ENCODE measurements at regions not wholly inside any gene's neighbourhood (a gene's known extent, or its start where the extent isn't known, plus 50 kb on each side); places are given as distances from the start of the nearest gene placed in this dataset.

DNA sequence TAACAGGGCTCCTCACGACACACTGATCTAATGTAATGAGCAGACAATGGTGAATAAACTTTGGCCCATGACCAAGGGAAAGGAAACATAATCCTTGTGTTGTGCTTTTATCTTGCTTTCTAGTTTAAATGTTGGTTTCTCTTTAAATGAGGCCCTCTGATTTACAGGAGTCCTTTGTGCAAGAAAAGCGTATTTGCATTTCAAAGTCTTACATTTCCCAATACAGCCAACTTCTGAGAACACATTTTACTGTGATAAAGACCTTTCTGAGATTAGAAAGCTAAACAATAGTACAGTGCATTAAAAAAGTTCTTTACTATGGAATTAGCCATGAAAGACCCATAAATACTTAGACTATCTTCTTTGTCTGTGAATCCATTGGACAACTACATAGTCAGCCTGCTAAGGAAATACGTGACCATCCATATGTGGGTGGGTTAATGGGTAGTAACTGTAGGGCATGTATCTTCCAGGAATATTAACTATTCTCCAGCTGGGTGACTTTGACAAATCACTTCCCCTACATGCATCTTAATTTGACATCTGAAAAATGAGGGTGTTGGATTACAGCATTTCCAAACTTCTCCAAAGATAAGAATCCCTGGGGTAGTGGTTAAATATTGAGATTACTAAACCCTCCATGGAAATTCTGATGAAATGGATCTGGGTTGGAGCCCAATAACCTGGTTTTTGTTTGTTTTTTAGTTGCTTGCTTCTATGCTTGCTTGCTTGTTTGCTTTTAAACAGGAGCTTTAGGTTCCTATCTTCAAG is 50.3 kb upstream of the USP1 start (continued):
- TF ChIP-seq ZNF280C (tag by site-specific recombination; IDR thresholded peaks at IDR 0.05) (no peak), ZNF311 (tag by site-specific recombination; IDR thresholded peaks at IDR 0.05; ENCODE audit: borderline replicate concordance) (no peak), ZNF48 (tag by site-specific recombination; IDR thresholded peaks at IDR 0.05) (no peak), ZNF366 (tag by site-specific recombination; conservative IDR thresholded peaks at IDR 0.05) (peak; percentile 19; the same call in 1 of the 2 replicates), ZNF133 (tag by site-specific recombination; IDR thresholded peaks at IDR 0.05) (no peak), KLF8 (tag by site-specific recombination; IDR thresholded peaks at IDR 0.05) (0 out of 2 replicates have a peak, but pooled peaks have one; percentile 55), ZSCAN4 (tag by site-specific recombination; IDR thresholded peaks at IDR 0.05) (no peak), ZNF24 (tag by site-specific recombination; IDR thresholded peaks at IDR 0.05) (peak; percentile 64), KLF10 (tag by site-specific recombination; IDR thresholded peaks at IDR 0.05) (peak; percentile 70), ZNF174 (tag by site-specific recombination; IDR thresholded peaks at IDR 0.05) (no peak), ZSCAN16 (tag by site-specific recombination; IDR thresholded peaks at IDR 0.05) (no peak), ZNF121 (tag by site-specific recombination; IDR thresholded peaks at IDR 0.05) (peak; percentile 24; the same call in 1 of the 2 replicates), ZSCAN23 (tag by site-specific recombination; IDR thresholded peaks at IDR 0.05) (0 out of 2 replicates have a peak, but pooled peaks have one; percentile 20), SP3 (tag by site-specific recombination; IDR thresholded peaks at IDR 0.05) (no peak), SCRT1 (tag by site-specific recombination; IDR thresholded peaks at IDR 0.05; ENCODE audit: borderline replicate concordance) (no peak), ZFHX2 (tag by site-specific recombination; conservative IDR thresholded peaks at IDR 0.05) (peak; percentile 49), ZNF610 (tag by site-specific recombination; IDR thresholded peaks at IDR 0.05; ENCODE audit: borderline replicate concordance) (0 out of 2 replicates have a peak, but pooled peaks have one; percentile 16)
- TF ChIP-seq, protein P1, sequence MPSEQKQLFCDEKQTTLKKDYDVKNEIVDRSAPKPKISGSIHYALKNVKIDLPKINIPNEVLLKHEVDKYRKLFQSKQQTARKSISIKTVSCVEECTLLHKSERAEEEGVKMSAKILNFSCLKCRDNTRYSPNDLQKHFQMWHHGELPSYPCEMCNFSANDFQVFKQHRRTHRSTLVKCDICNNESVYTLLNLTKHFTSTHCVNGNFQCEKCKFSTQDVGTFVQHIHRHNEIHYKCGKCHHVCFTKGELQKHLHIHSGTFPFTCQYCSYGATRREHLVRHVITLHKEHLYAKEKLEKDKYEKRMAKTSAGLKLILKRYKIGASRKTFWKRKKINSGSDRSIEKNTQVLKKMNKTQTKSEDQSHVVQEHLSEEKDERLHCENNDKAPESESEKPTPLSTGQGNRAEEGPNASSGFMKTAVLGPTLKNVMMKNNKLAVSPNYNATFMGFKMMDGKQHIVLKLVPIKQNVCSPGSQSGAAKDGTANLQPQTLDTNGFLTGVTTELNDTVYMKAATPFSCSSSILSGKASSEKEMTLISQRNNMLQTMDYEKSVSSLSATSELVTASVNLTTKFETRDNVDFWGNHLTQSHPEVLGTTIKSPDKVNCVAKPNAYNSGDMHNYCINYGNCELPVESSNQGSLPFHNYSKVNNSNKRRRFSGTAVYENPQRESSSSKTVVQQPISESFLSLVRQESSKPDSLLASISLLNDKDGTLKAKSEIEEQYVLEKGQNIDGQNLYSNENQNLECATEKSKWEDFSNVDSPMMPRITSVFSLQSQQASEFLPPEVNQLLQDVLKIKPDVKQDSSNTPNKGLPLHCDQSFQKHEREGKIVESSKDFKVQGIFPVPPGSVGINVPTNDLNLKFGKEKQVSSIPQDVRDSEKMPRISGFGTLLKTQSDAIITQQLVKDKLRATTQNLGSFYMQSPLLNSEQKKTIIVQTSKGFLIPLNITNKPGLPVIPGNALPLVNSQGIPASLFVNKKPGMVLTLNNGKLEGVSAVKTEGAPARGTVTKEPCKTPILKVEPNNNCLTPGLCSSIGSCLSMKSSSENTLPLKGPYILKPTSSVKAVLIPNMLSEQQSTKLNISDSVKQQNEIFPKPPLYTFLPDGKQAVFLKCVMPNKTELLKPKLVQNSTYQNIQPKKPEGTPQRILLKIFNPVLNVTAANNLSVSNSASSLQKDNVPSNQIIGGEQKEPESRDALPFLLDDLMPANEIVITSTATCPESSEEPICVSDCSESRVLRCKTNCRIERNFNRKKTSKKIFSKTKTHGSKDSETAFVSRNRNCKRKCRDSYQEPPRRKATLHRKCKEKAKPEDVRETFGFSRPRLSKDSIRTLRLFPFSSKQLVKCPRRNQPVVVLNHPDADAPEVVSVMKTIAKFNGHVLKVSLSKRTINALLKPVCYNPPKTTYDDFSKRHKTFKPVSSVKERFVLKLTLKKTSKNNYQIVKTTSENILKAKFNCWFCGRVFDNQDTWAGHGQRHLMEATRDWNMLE (tag by site-specific recombination; conservative IDR thresholded peaks at IDR 0.05; ENCODE audit: low read depth), result 0 out of 2 replicates have a peak, but pooled peaks have one; percentile 35
- TF ChIP-seq, protein P2, sequence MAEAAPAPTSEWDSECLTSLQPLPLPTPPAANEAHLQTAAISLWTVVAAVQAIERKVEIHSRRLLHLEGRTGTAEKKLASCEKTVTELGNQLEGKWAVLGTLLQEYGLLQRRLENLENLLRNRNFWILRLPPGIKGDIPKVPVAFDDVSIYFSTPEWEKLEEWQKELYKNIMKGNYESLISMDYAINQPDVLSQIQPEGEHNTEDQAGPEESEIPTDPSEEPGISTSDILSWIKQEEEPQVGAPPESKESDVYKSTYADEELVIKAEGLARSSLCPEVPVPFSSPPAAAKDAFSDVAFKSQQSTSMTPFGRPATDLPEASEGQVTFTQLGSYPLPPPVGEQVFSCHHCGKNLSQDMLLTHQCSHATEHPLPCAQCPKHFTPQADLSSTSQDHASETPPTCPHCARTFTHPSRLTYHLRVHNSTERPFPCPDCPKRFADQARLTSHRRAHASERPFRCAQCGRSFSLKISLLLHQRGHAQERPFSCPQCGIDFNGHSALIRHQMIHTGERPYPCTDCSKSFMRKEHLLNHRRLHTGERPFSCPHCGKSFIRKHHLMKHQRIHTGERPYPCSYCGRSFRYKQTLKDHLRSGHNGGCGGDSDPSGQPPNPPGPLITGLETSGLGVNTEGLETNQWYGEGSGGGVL (tag by site-specific recombination; IDR thresholded peaks at IDR 0.05), result peak; percentile 52
- TF ChIP-seq, protein P3, sequence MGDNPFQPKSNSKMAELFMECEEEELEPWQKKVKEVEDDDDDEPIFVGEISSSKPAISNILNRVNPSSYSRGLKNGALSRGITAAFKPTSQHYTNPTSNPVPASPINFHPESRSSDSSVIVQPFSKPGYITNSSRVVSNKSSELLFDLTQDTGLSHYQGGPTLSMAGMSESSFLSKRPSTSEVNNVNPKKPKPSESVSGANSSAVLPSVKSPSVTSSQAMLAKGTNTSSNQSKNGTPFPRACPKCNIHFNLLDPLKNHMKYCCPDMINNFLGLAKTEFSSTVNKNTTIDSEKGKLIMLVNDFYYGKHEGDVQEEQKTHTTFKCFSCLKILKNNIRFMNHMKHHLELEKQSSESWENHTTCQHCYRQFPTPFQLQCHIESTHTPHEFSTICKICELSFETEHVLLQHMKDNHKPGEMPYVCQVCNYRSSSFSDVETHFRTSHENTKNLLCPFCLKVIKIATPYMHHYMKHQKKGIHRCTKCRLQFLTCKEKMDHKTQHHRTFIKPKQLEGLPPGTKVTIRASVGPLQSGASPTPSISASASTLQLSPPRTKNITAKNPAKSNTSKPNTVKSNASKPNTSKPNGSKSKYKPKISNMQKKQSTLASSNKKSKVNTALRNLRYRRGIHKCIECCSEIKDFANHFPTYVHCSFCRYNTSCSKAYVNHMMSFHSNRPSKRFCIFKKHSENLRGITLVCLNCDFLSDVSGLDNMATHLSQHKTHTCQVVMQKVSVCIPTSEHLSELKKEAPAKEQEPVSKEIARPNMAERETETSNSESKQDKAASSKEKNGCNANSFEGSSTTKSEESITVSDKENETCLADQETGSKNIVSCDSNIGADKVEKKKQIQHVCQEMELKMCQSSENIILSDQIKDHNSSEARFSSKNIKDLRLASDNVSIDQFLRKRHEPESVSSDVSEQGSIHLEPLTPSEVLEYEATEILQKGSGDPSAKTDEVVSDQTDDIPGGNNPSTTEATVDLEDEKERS (tag by site-specific recombination; IDR thresholded peaks at IDR 0.05), result no peak
- TF ChIP-seq, protein P4, sequence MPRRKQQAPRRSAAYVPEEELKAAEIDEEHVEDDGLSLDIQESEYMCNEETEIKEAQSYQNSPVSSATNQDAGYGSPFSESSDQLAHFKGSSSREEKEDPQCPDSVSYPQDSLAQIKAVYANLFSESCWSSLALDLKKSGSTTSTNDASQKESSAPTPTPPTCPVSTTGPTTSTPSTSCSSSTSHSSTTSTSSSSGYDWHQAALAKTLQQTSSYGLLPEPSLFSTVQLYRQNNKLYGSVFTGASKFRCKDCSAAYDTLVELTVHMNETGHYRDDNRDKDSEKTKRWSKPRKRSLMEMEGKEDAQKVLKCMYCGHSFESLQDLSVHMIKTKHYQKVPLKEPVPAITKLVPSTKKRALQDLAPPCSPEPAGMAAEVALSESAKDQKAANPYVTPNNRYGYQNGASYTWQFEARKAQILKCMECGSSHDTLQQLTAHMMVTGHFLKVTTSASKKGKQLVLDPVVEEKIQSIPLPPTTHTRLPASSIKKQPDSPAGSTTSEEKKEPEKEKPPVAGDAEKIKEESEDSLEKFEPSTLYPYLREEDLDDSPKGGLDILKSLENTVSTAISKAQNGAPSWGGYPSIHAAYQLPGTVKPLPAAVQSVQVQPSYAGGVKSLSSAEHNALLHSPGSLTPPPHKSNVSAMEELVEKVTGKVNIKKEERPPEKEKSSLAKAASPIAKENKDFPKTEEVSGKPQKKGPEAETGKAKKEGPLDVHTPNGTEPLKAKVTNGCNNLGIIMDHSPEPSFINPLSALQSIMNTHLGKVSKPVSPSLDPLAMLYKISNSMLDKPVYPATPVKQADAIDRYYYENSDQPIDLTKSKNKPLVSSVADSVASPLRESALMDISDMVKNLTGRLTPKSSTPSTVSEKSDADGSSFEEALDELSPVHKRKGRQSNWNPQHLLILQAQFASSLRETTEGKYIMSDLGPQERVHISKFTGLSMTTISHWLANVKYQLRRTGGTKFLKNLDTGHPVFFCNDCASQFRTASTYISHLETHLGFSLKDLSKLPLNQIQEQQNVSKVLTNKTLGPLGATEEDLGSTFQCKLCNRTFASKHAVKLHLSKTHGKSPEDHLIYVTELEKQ (tag by site-specific recombination; IDR thresholded peaks at IDR 0.05; ENCODE audit: borderline replicate concordance), result peak; percentile 68; the same call in 1 of the 2 replicates
